Right lobe of liver (tissue), 6 donors: ENCODE measurements at regions not wholly inside any gene's neighbourhood (a gene's known extent, or its start where the extent isn't known, plus 50 kb on each side); places are given as distances from the start of the nearest gene placed in this dataset.
A peak's percentile ranks its signal among the peaks of the same experiment; 100 is the strongest.

Experiments used
- ATAC-seq, 4 donors: fragments of 200-7000 bp; cut with Tn5 transposase; one replicate each; pipeline ENCODE4 v1.9.1; 2020; ENCODE audit warnings: mild to moderate bottlenecking in 4 of 4, moderate library complexity in 4 of 4
- DNase-seq, 3 donors: peaks; one replicate each; pipeline ENCODE4 v3.0.0-alpha.2; 2020
- H3K27ac ChIP-seq, 3 donors: fragments of 200-600 bp; one replicate each; pipeline ENCODE4 v1.8.0; 2022
- H3K27me3 ChIP-seq, 2 donors: fragments of 200-600 bp; one replicate each; pipeline ENCODE4 v1.8.0; 2022
- H3K36me3 ChIP-seq, 4 donors: fragments of 200-600 bp; sonication (generic) in 1 of 4; one replicate each; pipeline versions ENCODE4 v1.5.1 to v1.8.0; 2017 to 2022; ENCODE audit warnings: control low read depth in 1 of 4
- H3K4me1 ChIP-seq, 4 donors: fragments of 200-600 bp; sonication (generic) in 1 of 4; one replicate each; pipeline versions ENCODE4 v1.5.1 to v1.8.0; 2017 to 2022; ENCODE audit warnings: control low read depth in 1 of 4
- H3K4me3 ChIP-seq, 3 donors: fragments of 200-600 bp; one replicate each; pipeline ENCODE4 v1.8.0; 2022
- H3K9me3 ChIP-seq, 4 donors: fragments of 200-600 bp; sonication (generic) in 1 of 4; one replicate each; pipeline versions ENCODE4 v1.5.1 to v1.8.0; 2017 to 2022; ENCODE audit warnings: control low read depth in 1 of 4
- POLR2A ChIP-seq: fragments of 450-650 bp; IDR thresholded peaks from one replicate; pipeline ENCODE4 v1.6.1; 2017; ENCODE audit warnings: antibody characterized with exemption, mild to moderate bottlenecking
- WGBS: methylation state at CpG from one replicate; pipeline ENCODE4 v1.1.6; 2018; ENCODE audit warnings: low coverage, low lambda C conversion rate; ENCODE audit not compliant: insufficient coverage; ENCODE audit errors: missing lambda C conversion rate; 5-methylcytosine and 5-hydroxymethylcytosine counted together
- intact Hi-C, 2 donors: fragments of 100-400 bp; cut with DNase I; formaldehyde crosslinking; loops; one replicate each; pipeline versions ENCODE4 v1.11.2 to v1.14.1; 2022
- TF ChIP-seq, protein P1 (sequence below), 4 donors: fragments of 200-600 bp in 3 of 4; fragments of 450-650 bp in 1 of 4; IDR thresholded peaks; one replicate each; pipeline versions ENCODE4 v1.5.1 to v1.8.0; 2016 to 2022; ENCODE audit warnings: antibody characterized with exemption in 4 of 4, mild to moderate bottlenecking in 2 of 4
- donor health status: DM: no; HTN: yes; CAD: no.
- donor health status: DM: no; HTN: no; CAD: no.
- donor health status: DM: no; HTN: no; CAD: no.
- donor health status: DM: no; HTN: yes; CAD: no.
- donor health status: DM: no; HTN: yes; CAD: no.

DNA sequence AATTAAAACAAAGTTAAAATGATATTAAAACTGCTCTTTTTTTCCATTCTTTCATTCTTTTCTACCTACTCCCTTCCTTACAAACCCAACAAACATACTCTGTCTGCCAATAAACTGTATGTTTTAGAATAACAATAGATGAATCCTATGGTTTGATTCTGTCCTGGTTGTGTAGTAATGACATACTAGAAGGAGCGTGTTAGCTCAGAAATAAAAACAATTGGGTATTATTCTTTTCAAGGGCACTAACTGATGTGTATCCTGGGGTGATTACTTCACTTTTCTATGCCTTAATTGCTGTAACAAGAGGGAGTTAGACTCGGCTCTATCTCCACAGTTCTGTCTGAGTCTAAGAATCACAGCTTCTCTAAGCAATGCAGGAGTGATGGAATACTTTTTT, 194.4 kb downstream of the GIPC2 start:
- no peaks in the 10 kb centered on the region for H3K36me3 ChIP-seq
- TF ChIP-seq, protein P1, sequence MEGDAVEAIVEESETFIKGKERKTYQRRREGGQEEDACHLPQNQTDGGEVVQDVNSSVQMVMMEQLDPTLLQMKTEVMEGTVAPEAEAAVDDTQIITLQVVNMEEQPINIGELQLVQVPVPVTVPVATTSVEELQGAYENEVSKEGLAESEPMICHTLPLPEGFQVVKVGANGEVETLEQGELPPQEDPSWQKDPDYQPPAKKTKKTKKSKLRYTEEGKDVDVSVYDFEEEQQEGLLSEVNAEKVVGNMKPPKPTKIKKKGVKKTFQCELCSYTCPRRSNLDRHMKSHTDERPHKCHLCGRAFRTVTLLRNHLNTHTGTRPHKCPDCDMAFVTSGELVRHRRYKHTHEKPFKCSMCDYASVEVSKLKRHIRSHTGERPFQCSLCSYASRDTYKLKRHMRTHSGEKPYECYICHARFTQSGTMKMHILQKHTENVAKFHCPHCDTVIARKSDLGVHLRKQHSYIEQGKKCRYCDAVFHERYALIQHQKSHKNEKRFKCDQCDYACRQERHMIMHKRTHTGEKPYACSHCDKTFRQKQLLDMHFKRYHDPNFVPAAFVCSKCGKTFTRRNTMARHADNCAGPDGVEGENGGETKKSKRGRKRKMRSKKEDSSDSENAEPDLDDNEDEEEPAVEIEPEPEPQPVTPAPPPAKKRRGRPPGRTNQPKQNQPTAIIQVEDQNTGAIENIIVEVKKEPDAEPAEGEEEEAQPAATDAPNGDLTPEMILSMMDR (IDR thresholded peaks at IDR 0.05): no peak
- no peak for TF ChIP-seq POLR2A
- H3K4me3 ChIP-seq: no peak overlapping the region
- 81% methylated on average over 2 of the region's 2 CpGs for WGBS
- no peak for ATAC-seq
- no peak overlapping the region for H3K27ac ChIP-seq
- intact Hi-C loops: no loop called here
- H3K9me3 ChIP-seq: no peaks in the 10 kb centered on the region
- peaks cover 0 to 19% (median 7%) of the 10 kb centered on the region in 4 donors for H3K4me1 ChIP-seq
- H3K27me3 ChIP-seq: no peaks in the 10 kb centered on the region
- no peak for DNase-seq

DNA sequence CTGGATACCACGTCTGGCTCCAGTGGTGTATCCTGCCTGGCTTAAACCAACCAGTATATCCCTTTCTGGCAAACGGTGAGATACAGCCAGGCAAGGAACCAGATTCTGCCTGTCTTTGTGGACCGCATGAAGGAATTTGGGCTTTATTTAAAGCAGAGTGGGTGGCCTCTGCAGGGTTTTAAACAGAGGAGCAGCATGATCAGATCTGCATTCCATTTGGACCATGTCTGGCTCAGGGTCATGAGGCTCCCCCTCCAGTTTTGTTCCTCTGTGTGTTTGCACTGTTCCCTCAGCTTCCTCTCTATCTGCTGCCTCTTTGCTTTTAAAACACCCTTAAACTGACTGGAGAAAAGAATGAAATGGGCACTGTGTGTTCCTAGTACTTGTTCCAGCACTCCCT, 195.0 kb downstream of the GIPC2 start:
- no peak for DNase-seq
- Histone ChIP-seq H3K27ac (no peak overlapping the region), H3K36me3 (no peaks in the 10 kb centered on the region), H3K4me3 (no peak overlapping the region), H3K4me1 (peaks cover 0 to 19% (median 7%) of the 10 kb centered on the region in 4 donors), H3K9me3 (no peaks in the 10 kb centered on the region), H3K27me3 (no peaks in the 10 kb centered on the region)
- intact Hi-C loops: no loop called here
- WGBS: 67% methylated on average over 3 of the region's 3 CpGs
- TF ChIP-seq, protein P1 (IDR thresholded peaks at IDR 0.05): no peak
- TF ChIP-seq POLR2A: no peak
- ATAC-seq: no peak

DNA sequence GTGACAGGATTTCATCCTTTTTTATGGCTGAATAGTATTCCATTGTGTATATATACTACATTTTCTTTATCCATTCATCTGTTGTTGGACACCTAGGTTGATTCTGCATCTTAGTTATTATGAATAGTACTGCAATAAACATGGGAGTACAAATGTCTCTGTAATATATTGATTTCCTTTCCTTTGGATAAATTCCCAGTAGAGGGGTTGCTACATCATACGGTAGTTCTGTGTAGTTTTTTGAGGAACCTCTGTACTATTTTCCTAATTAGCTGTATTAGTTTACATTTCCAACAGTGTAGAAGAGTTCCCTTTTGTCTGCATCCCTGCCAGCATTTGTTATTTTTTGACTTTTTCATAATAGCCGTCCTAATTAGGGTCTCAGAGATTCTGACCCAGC, 201.3 kb downstream of the GIPC2 start:
- H3K9me3 ChIP-seq: no peaks in the 10 kb centered on the region
- no peak overlapping the region for H3K4me3 ChIP-seq
- 26% methylated on average over 2 of the region's 2 CpGs for whole genome bisulfite sequencing
- no peaks in the 10 kb centered on the region for H3K27me3 ChIP-seq
- intact Hi-C loops: no loop called here
- no peaks in the 10 kb centered on the region for H3K36me3 ChIP-seq
- ATAC-seq (peak; percentile 56 to 95 (median 76)), DNase-seq (no peak)
- H3K4me1 ChIP-seq: peaks cover 0 to 7% (median 4%) of the 10 kb centered on the region in 4 donors
- H3K27ac ChIP-seq: no peak overlapping the region
- TF ChIP-seq, protein P1 (IDR thresholded peaks at IDR 0.05): no peak

DNA sequence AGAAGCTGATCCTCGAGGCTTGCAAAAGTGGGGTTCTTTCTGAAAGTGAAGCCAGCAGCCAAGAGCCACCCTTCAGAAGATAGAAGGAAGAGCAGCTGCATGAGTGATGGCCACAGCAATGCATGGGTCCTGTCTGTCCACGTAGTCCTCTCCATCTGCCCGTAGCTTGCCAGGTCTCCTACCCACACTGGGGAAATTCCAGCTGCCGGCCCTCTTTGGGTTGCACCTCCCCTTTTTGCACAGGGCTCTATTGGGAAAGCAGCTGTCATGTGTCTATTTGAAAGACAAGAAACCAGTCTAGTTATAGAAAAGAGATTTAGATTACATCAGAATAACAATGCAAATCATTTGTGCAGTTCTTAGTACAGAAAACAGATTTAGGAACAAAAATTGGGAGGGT, 204.4 kb downstream of the GIPC2 start:
- 72% methylated on average over 4 of the region's 4 CpGs for whole genome bisulfite sequencing

More for the DNA sequence above, 204.4 kb downstream of the GIPC2 start:
- intact Hi-C loops: no loop called here
- H3K4me3 ChIP-seq: no peak overlapping the region
- no peaks in the 10 kb centered on the region for H3K36me3 ChIP-seq
- no peaks in the 10 kb centered on the region for H3K9me3 ChIP-seq
- no peak for DNase-seq
- H3K27me3 ChIP-seq: no peaks in the 10 kb centered on the region
- ATAC-seq: no peak
- no peak for TF ChIP-seq POLR2A
- TF ChIP-seq, protein P1 (IDR thresholded peaks at IDR 0.05): no peak
- peaks cover 0 to 7% (median 4%) of the 10 kb centered on the region in 4 donors for H3K4me1 ChIP-seq
- no peak overlapping the region for H3K27ac ChIP-seq
